Activated CD4-positive, alpha-beta T cell treated with anti-CD3 and anti-CD28 coated beads, Interleukin-2, amount 50 U/mL, for 24 hours (primary cell): ENCODE measurements at regions not wholly inside any gene's neighbourhood (a gene's known extent, or its start where the extent isn't known, plus 50 kb on each side); places are given as distances from the start of the nearest gene placed in this dataset.
"Not testable (repeated sequence)": the region's sequence is repeated elsewhere in the genome, so short reads cannot be mapped to it uniquely, and the experiment has no call there.

ENCODE experiments used
- DNase-seq, 2 donors: peaks; one replicate each; pipeline ENCODE4 v3.0.0-alpha.2; 2020; ENCODE audit warnings: low read depth in 1 of 2, low spot score in 1 of 2

- no peak for DNase-seq
These were observed 292.7 kb upstream of the SLC39A10 start for GRCh38 chr2:195364015-195364965.

GRCh38 chr2:195363496-195363895 is 293.5 kb upstream of the SLC39A10 start:
- no peak for DNase-seq

GRCh38 chr2:195360242-195360641 is 296.8 kb upstream of the SLC39A10 start:
- DNase-seq = no peak

- DNase-seq = no peak
These were observed 297.8 kb upstream of the SLC39A10 start for GRCh38 chr2:195359043-195359735.

GRCh38 chr2:195356920-195357440 is 300.0 kb upstream of the SLC39A10 start:
- no peak for DNase-seq

- DNase-seq = no peak
These were observed 301.0 kb upstream of the SLC39A10 start for GRCh38 chr2:195356026-195356425.

- no peak for DNase-seq
These were observed 304.4 kb upstream of the SLC39A10 start for GRCh38 chr2:195352581-195352980.

- DNase-seq = no peak
These were observed 313.0 kb upstream of the SLC39A10 start for GRCh38 chr2:195343942-195344530.

GRCh38 chr2:195343540-195343939 is 313.5 kb upstream of the SLC39A10 start:
- DNase-seq = no peak

- no peak for DNase-seq
These were observed 315.0 kb upstream of the SLC39A10 start for GRCh38 chr2:195342061-195342460.

- DNase-seq = no peak
These were observed 318.2 kb upstream of the SLC39A10 start for GRCh38 chr2:195338856-195339255.

GRCh38 chr2:195337597-195337996 is 319.4 kb upstream of the SLC39A10 start:
- DNase-seq = no peak

- DNase-seq = no peak
These were observed 323.2 kb upstream of the SLC39A10 start for GRCh38 chr2:195333869-195334268.

- no peak for DNase-seq
These were observed 325.1 kb upstream of the SLC39A10 start for GRCh38 chr2:195331966-195332365.

- DNase-seq = no peak
These were observed 325.9 kb upstream of the SLC39A10 start for GRCh38 chr2:195331129-195331528.

- no peak for DNase-seq
These were observed 326.5 kb upstream of the SLC39A10 start for GRCh38 chr2:195330513-195330956.

GRCh38 chr2:195329784-195330183 is 327.2 kb upstream of the SLC39A10 start:
- not testable (repeated sequence) for DNase-seq

GRCh38 chr2:195326537-195326936 is 330.5 kb upstream of the SLC39A10 start:
- no peak for DNase-seq

GRCh38 chr2:195322324-195322723 is 334.7 kb upstream of the SLC39A10 start:
- DNase-seq = no peak

GRCh38 chr2:195320413-195320973 is 336.5 kb upstream of the SLC39A10 start:
- DNase-seq = no peak
